Esophagus squamous epithelium (tissue), 4 donors: ENCODE measurements at regions not wholly inside any gene's neighbourhood (a gene's known extent, or its start where the extent isn't known, plus 50 kb on each side); places are given as distances from the start of the nearest gene placed in this dataset.
"Not testable (repeated sequence)": the region's sequence is repeated elsewhere in the genome, so short reads cannot be mapped to it uniquely, and the experiment has no call there.

Experiments used
- POLR2A ChIP-seq, 4 donors: fragments of 450-650 bp; IDR thresholded peaks; one replicate each; pipeline ENCODE4 v1.6.1; 2017; ENCODE audit warnings: antibody characterized with exemption in 4 of 4, mild to moderate bottlenecking in 4 of 4, moderate library complexity in 3 of 4
- TF ChIP-seq, protein P1 (sequence below), 6 experiments: fragments of 450-650 bp in 4 of 6; fragments of 200-600 bp in 2 of 6; sonication (generic) in 2 of 6; IDR thresholded peaks; one replicate each; pipeline ENCODE4 v1.5.1; 2016 to 2019; ENCODE audit warnings: antibody characterized with exemption in 6 of 6, mild to moderate bottlenecking in 4 of 6, moderate library complexity in 4 of 6

DNA sequence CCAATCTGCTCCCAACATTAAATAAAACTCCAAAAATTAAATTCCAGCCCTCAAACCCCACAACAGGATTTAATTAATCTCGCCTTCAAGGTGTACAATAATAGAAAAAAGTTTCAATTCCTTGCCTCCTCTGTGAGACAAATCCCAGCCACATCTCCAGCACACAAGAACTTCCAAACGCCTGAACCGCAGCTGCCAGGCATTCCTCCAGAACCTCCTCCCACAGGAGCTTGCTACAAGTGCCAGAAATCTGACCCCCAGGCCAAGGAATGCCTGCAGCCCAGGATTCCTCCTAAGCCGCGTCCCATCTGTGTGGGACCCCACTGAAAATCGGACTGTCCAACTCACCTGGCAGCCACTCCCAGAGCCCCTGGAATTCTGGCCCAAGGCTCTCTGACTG, 94.5 kb upstream of the RAB4A start:
- TF ChIP-seq, protein P1, sequence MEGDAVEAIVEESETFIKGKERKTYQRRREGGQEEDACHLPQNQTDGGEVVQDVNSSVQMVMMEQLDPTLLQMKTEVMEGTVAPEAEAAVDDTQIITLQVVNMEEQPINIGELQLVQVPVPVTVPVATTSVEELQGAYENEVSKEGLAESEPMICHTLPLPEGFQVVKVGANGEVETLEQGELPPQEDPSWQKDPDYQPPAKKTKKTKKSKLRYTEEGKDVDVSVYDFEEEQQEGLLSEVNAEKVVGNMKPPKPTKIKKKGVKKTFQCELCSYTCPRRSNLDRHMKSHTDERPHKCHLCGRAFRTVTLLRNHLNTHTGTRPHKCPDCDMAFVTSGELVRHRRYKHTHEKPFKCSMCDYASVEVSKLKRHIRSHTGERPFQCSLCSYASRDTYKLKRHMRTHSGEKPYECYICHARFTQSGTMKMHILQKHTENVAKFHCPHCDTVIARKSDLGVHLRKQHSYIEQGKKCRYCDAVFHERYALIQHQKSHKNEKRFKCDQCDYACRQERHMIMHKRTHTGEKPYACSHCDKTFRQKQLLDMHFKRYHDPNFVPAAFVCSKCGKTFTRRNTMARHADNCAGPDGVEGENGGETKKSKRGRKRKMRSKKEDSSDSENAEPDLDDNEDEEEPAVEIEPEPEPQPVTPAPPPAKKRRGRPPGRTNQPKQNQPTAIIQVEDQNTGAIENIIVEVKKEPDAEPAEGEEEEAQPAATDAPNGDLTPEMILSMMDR (IDR thresholded peaks at IDR 0.05), result not testable (repeated sequence)
- not testable (repeated sequence) for TF ChIP-seq POLR2A (IDR thresholded peaks at IDR 0.05)
